DMS79 (cell line): ENCODE measurements at regions not wholly inside any gene's neighbourhood (a gene's known extent, or its start where the extent isn't known, plus 50 kb on each side); places are given as distances from the start of the nearest gene placed in this dataset.
"Not testable (repeated sequence)": the region's sequence is repeated elsewhere in the genome, so short reads cannot be mapped to it uniquely, and the experiment has no call there.

Experiments used
- DNase-seq: peaks from one replicate; lab custom pipeline; 2025; lab: John Stamatoyannopoulos, UW

GRCh38 chr7:50251765-50252164 lies 52.8 kb upstream of the IKZF1 start:
- no peak for DNase-seq

DNA sequence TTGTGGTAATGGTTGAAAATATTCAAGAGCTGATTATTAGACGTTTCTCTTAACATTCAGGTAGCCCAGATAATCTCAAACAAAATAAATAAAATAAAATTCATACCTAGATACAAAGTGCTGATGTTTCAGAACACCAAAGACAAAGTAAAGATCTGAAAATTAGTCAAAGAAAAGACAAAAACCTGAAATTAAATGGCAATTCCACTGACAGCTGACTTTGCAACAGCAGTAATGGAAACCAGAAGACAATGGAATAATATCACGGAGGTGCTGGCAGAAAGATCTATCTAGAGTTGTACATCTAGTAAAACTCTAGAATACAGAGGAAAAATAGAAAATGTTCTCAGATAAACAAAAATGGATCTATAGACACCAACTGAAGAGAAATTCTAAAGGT lies 58.0 kb upstream of the IKZF1 start:
- DNase-seq, result no peak

GRCh38 chr7:50242111-50242510 lies 62.4 kb upstream of the IKZF1 start:
- not testable (repeated sequence) for DNase-seq

- not testable (repeated sequence) for DNase-seq
These were observed 63.8 kb upstream of the IKZF1 start for GRCh38 chr7:50240699-50241098.

- no peak for DNase-seq
These were observed 74.6 kb upstream of the IKZF1 start for GRCh38 chr7:50229964-50230363.

- DNase-seq, result no peak
These were observed 76.4 kb upstream of the IKZF1 start for GRCh38 chr7:50228148-50228547.

GRCh38 chr7:50227726-50228125 lies 76.8 kb upstream of the IKZF1 start:
- DNase-seq, result no peak

GRCh38 chr7:50226669-50227068 lies 77.8 kb upstream of the IKZF1 start:
- no peak for DNase-seq

DNA sequence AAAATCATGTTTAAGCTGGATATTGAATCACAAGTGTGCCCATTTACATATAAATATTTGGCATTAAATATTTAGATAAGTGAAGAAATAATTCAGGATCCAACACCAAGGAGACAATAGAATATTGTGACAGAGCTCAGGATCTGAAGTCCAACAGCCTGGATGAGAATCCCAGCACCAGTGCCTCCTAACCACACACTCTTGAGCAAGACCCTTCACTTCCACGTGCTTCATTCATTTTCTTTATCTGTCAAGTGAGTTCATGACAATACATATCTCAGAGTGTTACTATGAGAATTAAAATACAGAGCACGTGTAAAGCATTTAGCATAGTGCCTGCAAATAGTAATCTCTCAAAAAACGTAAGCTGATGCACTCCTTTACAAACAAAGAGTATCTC lies 78.4 kb upstream of the IKZF1 start:
- DNase-seq, result no peak

GRCh38 chr7:50221433-50221832 lies 83.1 kb upstream of the IKZF1 start:
- no peak for DNase-seq

- DNase-seq, result no peak
These were observed 83.5 kb upstream of the IKZF1 start for GRCh38 chr7:50221028-50221427.

GRCh38 chr7:50220273-50220672 lies 84.2 kb upstream of the IKZF1 start:
- no peak for DNase-seq

GRCh38 chr7:50217821-50218281 lies 86.7 kb upstream of the IKZF1 start:
- peak; percentile 75 for DNase-seq

GRCh38 chr7:50217401-50217800 lies 87.1 kb upstream of the IKZF1 start:
- DNase-seq, result no peak

DNA sequence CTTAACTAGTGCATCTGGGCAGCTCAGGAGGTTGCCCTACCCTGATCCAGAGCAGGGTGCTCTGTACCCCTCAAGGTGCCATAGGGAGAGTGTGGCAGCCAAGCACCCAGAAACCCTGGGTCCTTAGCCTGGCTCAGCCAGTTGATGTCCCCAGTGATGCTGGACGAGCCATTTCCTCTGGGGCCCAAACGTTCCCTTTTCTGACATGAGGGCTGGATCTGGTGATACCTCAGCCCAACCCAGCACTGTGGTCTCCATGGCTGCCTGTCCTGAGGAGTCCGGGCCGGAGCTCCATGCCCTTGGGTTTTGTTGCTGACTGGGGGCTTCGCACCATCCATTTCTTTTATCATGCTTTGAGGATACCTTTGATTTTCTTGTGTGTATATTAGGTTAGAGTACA lies 87.9 kb upstream of the IKZF1 start:
- DNase-seq, result no peak

GRCh38 chr7:50214771-50215170 lies 89.7 kb upstream of the IKZF1 start:
- DNase-seq, result no peak

- DNase-seq, result no peak
These were observed 90.3 kb upstream of the IKZF1 start for GRCh38 chr7:50214126-50214670.

DNA sequence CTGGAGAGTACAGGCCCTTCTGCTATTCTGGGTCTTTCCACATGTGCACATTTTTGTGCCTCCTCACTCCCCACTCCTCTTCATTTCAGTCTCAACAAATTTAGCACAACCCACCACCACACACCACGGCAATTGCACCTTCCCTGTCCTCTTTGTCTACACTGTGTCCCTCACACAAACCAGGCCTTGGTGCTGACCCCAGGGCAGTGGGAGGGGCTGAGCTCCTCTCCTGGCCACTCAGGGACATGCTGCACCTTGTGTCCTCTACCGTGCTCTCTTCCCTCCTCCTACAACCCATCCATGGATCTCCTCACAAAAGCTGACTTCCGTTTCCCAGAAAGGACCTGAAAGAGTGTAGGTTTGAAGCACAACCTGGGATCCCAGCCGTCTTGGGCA lies 90.9 kb upstream of the IKZF1 start:
- no peak for DNase-seq

DNA sequence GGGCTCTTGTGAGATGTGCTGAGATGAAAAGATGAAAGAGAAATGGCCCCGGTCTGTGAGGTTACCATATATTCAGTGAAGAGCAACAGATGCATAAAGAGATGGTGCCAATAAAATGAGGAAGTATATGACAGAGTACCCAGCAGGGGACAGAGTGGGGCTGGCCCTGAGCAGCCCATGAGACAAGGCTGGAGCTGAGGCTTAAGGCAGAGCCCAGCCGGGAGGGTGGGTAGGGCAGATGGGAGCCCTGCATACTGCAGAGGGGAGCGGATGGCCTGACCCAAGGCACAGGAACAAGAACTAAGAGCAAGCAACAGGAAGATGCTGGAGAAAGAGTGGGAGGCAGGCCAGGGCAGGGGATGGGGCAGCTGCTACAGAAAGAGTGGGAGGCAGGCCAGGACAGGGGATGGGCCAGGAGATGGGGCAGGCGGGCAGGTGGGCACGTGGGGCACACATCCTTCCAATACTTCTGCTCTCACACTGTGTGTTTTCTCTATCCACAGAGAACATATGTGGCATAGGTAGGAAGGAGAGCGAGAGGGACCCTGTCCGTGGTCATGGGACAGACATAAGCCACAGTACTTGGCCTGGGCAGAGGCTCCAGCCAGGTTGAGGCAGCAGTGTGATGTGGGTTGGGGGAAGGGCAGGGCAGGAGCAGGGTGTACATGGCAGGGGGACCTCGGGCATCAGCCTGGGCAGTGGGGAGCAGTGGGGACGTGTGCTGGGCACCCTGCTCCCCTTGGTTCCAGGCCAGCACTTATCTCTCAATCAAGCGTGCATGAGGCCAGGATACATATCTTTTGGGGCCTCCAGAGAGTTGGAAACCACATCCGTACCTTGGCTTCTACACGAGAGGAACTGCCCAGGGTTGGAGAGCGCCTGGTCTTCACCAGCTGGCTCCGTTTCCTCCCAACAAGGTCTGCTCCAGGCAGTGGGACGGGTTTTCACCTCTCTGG lies 91.6 kb upstream of the IKZF1 start:
- no peak for DNase-seq

DNA sequence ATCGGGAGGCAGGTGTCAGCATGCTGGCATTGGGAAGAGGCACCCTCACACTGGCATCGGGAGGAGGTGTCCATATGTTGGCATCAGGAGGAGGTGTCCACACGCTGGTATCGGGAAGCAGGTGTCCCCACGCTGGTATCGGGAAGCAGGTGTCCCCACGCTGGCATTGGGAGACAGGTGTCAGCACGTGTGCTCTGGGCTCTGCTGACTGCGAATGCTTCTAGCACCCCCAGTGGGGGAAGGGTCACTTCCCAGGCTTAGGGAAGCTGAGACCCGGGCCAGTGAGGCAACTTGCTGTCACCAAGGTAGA lies 92.5 kb upstream of the IKZF1 start:
- no peak for DNase-seq

DNA sequence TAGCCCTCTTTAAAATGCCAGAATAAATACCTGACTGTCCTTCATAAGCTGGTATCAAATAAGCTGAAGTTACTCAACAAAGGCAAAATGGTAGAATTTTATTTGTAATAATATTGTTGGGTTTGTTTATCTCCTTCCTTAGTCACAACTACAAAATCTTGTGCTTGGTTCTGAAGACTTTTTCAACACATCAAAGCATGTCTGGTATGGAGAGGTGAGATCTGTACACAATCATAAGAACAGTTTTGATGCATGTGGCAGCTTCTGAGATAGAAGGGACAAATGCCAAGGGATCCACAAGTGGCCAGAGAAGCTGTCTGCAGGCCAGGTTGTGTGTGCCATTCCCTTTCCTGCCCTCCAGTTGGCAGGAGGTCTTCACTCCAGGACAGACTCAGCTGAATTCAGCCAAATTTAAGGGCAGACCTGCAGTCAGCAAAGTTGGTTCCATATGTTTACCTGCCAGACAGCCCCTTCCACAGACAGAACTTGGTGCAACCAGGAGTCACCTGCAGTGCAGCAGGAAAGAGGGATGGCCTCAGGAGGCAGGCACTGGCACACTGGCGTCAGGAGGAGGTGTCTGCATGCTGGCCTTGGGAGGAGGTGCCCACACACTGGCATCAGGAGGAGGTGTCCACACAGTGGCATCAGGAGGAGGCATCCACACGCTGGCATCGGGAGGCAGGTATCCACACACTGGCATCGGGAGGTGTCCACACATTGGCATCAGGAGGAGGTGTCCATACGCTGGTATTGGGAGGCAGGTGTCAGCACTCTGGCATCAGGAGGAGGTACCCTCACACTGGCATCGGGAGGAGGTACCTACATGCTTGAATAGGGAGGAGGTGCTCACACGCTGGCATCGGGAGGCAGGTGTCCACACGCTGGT lies 93.1 kb upstream of the IKZF1 start:
- DNase-seq, result no peak

DNA sequence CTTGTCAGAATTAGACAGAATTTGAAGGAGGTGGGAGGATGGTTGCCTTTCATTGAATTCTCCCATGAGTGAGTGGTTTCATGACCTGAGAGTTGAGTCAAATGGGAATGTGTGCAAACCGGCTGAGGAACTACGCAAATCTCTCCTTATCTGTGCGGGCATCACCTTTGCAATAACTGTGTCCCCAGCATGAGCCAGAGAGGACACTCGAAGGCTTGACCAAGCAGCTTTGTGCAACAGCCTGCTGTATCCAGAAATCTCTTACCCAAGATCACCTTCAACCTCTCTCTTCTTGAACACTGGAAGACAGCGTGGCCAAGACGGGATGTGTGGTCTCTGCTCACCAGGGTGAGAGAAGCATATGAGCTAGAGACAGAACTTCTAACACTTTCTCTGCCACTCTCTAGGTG lies 93.8 kb upstream of the IKZF1 start:
- no peak for DNase-seq
